GM19328 (cell line): ENCODE measurements at regions not wholly inside any gene's neighbourhood (a gene's known extent, or its start where the extent isn't known, plus 50 kb on each side); places are given as distances from the start of the nearest gene placed in this dataset.

Experiments
- ATAC-seq: cut with Tn5 transposase; IDR thresholded peaks from one replicate; pipeline ENCODE4 v1.9.1; 2021; ENCODE audit warnings: mild to moderate bottlenecking, moderate library complexity; ENCODE audit not compliant: unreplicated experiment

DNA sequence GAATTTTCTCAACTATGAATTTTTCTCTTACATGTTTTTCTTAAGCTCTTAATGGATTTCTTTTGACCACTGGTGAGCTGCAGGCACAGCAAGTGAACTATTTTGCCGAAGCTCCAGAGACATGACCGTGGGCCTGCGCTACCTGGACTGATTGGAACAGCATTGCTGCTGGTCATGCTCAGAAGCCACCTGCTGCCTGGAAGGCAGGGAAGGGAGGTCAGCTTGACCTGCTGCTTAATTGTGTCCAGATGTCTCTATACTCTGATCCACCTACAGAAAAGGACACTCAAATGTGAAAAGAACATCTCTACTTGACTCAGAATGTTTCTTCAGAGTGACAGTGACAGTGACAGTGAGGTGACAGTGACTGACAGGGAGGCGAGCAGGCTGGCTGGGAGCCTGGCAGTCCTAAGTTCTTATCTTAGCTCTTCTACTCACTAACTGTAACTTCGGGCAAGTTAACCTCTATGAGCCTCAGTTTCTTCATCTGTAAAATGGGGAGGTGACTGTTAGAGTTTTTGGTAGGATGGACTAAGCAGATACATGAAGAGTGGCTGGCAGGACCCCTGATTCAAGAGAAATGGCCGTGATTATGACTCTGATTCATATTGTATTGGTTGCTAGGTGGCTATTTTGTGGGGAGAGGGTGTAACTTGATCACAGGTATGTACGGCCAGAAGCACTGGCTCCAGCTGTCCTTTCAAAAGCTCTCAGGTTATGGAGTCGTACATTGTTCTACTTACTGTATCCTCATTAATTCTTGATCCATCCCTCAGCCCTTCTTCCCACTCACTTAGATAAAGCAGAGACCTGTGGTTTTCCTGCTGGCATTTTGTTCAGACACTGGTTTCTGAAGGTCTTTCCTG lies 54.8 kb upstream of the DLG1 start:
- ATAC-seq, result no peak

DNA sequence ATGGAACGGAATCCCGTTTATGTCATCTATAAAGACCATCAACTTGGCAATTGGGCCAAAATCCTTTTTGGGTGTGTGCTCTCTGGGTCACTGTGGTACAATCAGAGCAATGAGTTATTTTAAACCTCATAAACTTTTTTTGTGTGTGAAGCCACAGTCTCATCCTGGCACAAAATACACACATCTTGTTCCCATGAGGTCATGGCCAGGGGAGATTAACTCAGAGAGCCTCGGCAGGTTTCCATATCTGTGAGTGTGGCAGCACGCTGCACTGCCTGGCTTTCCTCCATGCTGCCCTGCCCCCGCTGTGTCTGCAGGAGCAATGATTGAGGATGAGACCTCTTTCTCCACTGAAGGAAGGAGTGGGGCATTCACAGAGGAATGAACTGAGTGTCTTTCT lies 54.0 kb upstream of the DLG1 start:
- ATAC-seq, result no peak

DNA sequence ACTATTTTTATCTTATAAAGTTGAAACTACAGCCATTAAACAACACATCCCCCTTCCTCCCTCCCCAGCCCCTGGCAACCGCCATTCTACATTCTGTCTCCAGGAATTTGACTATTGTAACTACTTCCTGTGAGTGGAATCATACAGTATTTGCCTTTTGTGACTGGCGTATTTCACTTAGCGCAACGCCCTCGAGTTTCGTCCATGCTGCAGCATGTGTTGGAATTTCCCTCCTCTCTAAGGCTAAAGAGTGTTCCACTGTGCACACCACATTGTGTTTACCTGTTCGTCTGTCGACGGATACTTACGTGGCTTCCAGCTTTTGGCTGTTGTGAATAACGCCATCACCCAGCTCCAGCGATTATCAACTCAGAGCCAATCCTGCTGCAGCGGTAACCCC lies 52.0 kb upstream of the DLG1 start:
- ATAC-seq, result no peak

DNA sequence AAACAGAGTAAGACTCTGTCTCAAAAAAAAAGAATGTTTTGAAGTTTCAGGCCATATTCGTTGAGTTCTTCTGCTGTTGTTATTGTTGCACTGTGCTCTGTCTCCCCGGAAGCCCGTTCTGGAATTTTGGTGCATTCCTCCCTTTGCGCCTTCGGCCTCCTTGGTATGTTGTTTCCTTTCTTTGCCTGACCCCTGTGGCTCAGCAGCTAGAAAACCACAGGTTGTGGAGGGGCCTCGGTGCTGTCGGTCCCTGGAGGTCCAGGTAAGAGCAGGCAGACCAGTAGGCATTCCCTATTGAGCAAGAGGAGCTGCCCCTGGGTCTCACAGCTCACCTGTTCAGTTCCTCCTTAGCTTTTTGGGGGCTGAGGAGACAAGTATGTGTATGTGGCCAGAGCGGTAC lies 51.0 kb upstream of the DLG1 start:
- ATAC-seq, result no peak
